Prostate gland (tissue), 2 donors: ENCODE measurements at regions not wholly inside any gene's neighbourhood (a gene's known extent, or its start where the extent isn't known, plus 50 kb on each side); places are given as distances from the start of the nearest gene placed in this dataset.

Source experiments
- CTCF ChIP-seq, 4 experiments: fragments of 200-600 bp in 2 of 4; fragments of 450-650 bp in 2 of 4; sonication (generic) in 2 of 4; IDR thresholded peaks; 1 replicate in 3 of 4; 2 replicates in 1 of 4; pipeline ENCODE4 v1.5.1; 2016 to 2019; ENCODE audit warnings: antibody characterized with exemption in 4 of 4, mild to moderate bottlenecking in 2 of 4, moderate library complexity in 2 of 4
- POLR2AphosphoS5 ChIP-seq: sonication (generic); formaldehyde crosslinking; IDR thresholded peaks from one replicate; pipeline ENCODE4 v1.6.1; 2017; ENCODE audit warnings: antibody characterized with exemption

GRCh38 chr2:194842871-194843270, 814.2 kb upstream of the SLC39A10 start:
- no peak for TF ChIP-seq CTCF (IDR thresholded peaks at IDR 0.05)
- no peak for TF ChIP-seq POLR2AphosphoS5
